ENCODE measurements at regions not wholly inside any gene's neighbourhood (a gene's known extent, or its start where the extent isn't known, plus 50 kb on each side); places are given as distances from the start of the nearest gene placed in this dataset.

- no peaks in the 10 kb centered on the region for H3K9me1 ChIP-seq (replicated peaks; ENCODE audit: control insufficient read depth, extremely low read depth, insufficient read depth, low read length)
- H3K4me2 ChIP-seq (ENCODE audit: insufficient read depth, low read length), result no peak overlapping the region
- POLR2A ChIA-PET, result no interaction called here
- H3K4me1 ChIP-seq (ENCODE audit: control insufficient read depth, extremely low read depth, insufficient read depth, low read length), result no peaks in the 10 kb centered on the region
- H3K36me3 ChIP-seq (ENCODE audit: control insufficient read depth in 2 of 2, extremely low read depth in 1 of 2, insufficient read depth in 2 of 2, low read length in 2 of 2), result no peaks in the 10 kb centered on the region
- FAIRE-seq, result no peak
- no TSS peak for BruUV-seq (replicated peaks)
- no peak overlapping the region for H3K9ac ChIP-seq (replicated peaks; ENCODE audit: extremely low read depth, insufficient read depth, low read length)
- CTCF ChIA-PET, result no interaction called here
- peaks cover 3% of the 10 kb centered on the region for H3K9me3 ChIP-seq (replicated peaks; ENCODE audit: control insufficient read depth, insufficient read depth, low read length)
- H3K79me2 ChIP-seq (ENCODE audit: control insufficient read depth, insufficient read depth, low read length), result no peaks in the 10 kb centered on the region
- no peaks in the 10 kb centered on the region for H4K20me1 ChIP-seq (replicated peaks; ENCODE audit: control insufficient read depth, extremely low read depth, insufficient read depth, low read length)
- no peak overlapping the region for H2AFZ ChIP-seq (ENCODE audit: low read depth, low read length)
- dilution Hi-C loops (cut with MboI; ENCODE audit: extremely low pct_ligation_motif_present, low sequenced_read_pairs), result no loop called here
- no peak overlapping the region for H3K27ac ChIP-seq (ENCODE audit: insufficient read depth, low read depth, low read length)
- intact Hi-C loops (cut with micrococcal nuclease), result loop anchor here (1.0 kb wide), 1 partner anchor 22 kb away; no protein-coding TSS in a partner anchor
- TF ChIP-seq POLR2A (IDR thresholded peaks at IDR 0.05; ENCODE audit: low read depth, low read length) (no peak), POLR2AphosphoS5 (IDR thresholded peaks at IDR 0.05; ENCODE audit: insufficient read depth, low read depth, low read length) (no peak), FOS (IDR thresholded peaks at IDR 0.05; ENCODE audit: borderline replicate concordance, insufficient read depth, low read length) (no peak), GATA2 (IDR thresholded peaks at IDR 0.05; ENCODE audit: insufficient read depth, insufficient read length, low read depth, low read length) (no peak), CTCF (IDR thresholded peaks at IDR 0.05; ENCODE audit: extremely low read depth in 1 of 2, insufficient read depth in 1 of 2, low read depth in 1 of 2, low read length in 2 of 2) (no peak), MYC (IDR thresholded peaks at IDR 0.05; ENCODE audit: low read depth, low read length) (no peak)
- no peaks in the 10 kb centered on the region for H3K27me3 ChIP-seq (ENCODE audit: control insufficient read depth in 2 of 2, insufficient read depth in 2 of 2, low read length in 2 of 2)
- DNase-seq (ENCODE audit: low read depth, low spot score), result no peak
- H3K4me3 ChIP-seq (replicated peaks in 1 of 3; ENCODE audit: insufficient read depth in 1 of 3, low read depth in 1 of 3, low read length in 3 of 3), result no peak overlapping the region
Observed at GRCh38 chr6:102229271-102229670, 835.8 kb downstream of the GRIK2 start.
